ENCODE measurements at regions not wholly inside any gene's neighbourhood (a gene's known extent, or its start where the extent isn't known, plus 50 kb on each side); places are given as distances from the start of the nearest gene placed in this dataset.

- TF ChIP-seq CTCF (IDR thresholded peaks at IDR 0.05) (no peak), EP300 (IDR thresholded peaks at IDR 0.05) (no peak), POLR2A (IDR thresholded peaks at IDR 0.05) (no peak)
Observed at GRCh38 chr2:173834141-173834540, 131.0 kb downstream of the SP3 start.

All from gastroesophageal sphincter (tissue), 3 donors.